Immature natural killer cell (primary cell): ENCODE measurements at regions not wholly inside any gene's neighbourhood (a gene's known extent, or its start where the extent isn't known, plus 50 kb on each side); places are given as distances from the start of the nearest gene placed in this dataset.
A peak's percentile ranks its signal among the peaks of the same experiment; 100 is the strongest.

Experiments used
- DNase-seq, 3 donors: peaks; one replicate each; pipeline ENCODE4 v3.0.0; 2022; ENCODE audit warnings: mixed read lengths in 1 of 3
- H3K27ac Mint-ChIP-seq, 6 donors: one replicate each; pipeline ENCODE4 v1.8.0; 2020; ENCODE audit warnings: mixed read lengths in 6 of 6, mild to moderate bottlenecking in 5 of 6, inconsistent platforms in 4 of 6, moderate library complexity in 3 of 6
- H3K27me3 Mint-ChIP-seq, 3 donors: one replicate each; pipeline ENCODE4 v1.8.0; 2020 to 2021; ENCODE audit warnings: low read depth in 3 of 3, mild to moderate bottlenecking in 3 of 3, mixed read lengths in 3 of 3, moderate library complexity in 3 of 3, inconsistent platforms in 1 of 3
- H3K36me3 Mint-ChIP-seq, 3 donors: one replicate each; pipeline ENCODE4 v1.8.0; 2020; ENCODE audit warnings: mixed read lengths in 3 of 3, inconsistent platforms in 2 of 3, mild to moderate bottlenecking in 2 of 3
- H3K4me1 Mint-ChIP-seq, 2 donors: one replicate each; pipeline ENCODE4 v1.8.0; 2020; ENCODE audit warnings: inconsistent platforms in 2 of 2, mild to moderate bottlenecking in 2 of 2, mixed read lengths in 2 of 2, moderate library complexity in 1 of 2
- H3K4me3 Mint-ChIP-seq, 5 donors: one replicate each; pipeline ENCODE4 v1.8.0; 2020; ENCODE audit warnings: mild to moderate bottlenecking in 5 of 5, mixed read lengths in 5 of 5, inconsistent platforms in 3 of 5, moderate library complexity in 3 of 5
- H3K9me3 Mint-ChIP-seq, 6 donors: one replicate each; pipeline ENCODE4 v1.8.0; 2020; ENCODE audit warnings: mild to moderate bottlenecking in 6 of 6, mixed read lengths in 6 of 6, inconsistent platforms in 4 of 6, moderate library complexity in 3 of 6

DNA sequence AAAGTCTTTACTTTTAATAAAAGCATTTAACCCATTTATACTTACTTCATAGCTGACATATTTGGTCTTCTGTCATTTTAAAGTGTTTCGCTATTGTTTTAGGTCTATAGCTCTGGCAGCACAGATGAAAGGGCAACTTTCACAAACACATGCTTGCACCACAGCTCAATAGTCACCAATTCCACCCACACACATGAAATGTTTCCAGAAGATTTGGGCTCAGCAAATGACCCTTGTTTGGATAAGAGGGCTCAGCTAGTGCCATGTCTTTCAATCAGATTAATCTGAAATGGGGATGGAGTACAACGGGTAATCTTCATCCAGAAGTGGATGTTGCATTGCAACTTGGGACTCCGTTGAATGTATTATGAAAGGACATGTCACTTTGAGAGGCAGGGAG is 176.0 kb downstream of the FGF18 start:
- Mint-ChIP-seq H3K4me3 (no peak overlapping the region), H3K27me3 (peaks cover 0 to 6% (median 1%) of the 10 kb centered on the region in 3 donors), H3K27ac (no peak overlapping the region), H3K36me3 (no peaks in the 10 kb centered on the region), H3K9me3 (peaks cover 0 to 1% (median 0%) of the 10 kb centered on the region in 6 donors), H3K4me1 (no peaks in the 10 kb centered on the region)
- no peak for DNase-seq

GRCh38 chr5:171595801-171596231 is 176.4 kb downstream of the FGF18 start:
- Mint-ChIP-seq H3K27me3 (peaks cover under 1 to 6% (median 5%) of the 10 kb centered on the region in 3 donors), H3K27ac (no peak overlapping the region), H3K9me3 (peaks cover 0 to 1% (median 0%) of the 10 kb centered on the region in 6 donors), H3K4me3 (no peak overlapping the region), H3K4me1 (peaks cover 0 to under 1% of the 10 kb centered on the region in 2 donors), H3K36me3 (no peaks in the 10 kb centered on the region)
- no peak for DNase-seq

DNA sequence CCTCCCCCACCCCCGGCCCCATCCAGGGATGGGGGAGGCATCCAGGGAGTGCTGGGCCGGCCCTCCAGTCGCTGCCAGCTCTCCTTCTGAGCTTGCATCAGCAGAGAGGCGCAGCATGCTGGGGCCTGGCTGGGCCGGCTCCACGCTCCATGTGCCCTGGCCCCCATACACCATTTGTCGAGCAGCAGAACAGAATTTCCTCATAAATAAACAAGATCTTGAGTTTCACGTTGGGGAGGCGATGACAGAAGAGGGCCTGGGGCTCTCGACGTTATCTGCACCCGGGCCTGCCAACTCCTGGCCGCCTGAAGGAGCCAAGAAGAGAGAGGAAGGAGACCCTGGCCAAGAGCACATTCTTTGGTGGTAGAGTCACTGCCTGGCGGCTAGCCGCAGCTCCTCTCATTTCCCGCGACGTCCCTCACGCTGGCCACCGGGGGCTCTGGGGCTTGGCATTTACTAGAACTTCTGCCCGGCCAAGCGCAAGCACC is 177.0 kb downstream of the FGF18 start:
- no peaks in the 10 kb centered on the region for H3K36me3 Mint-ChIP-seq
- no peak overlapping the region for H3K27ac Mint-ChIP-seq
- H3K4me1 Mint-ChIP-seq, result peaks cover 0 to 3% of the 10 kb centered on the region in 2 donors
- no peaks in the 10 kb centered on the region for H3K9me3 Mint-ChIP-seq
- DNase-seq, result no peak
- H3K4me3 Mint-ChIP-seq, result no peak overlapping the region
- H3K27me3 Mint-ChIP-seq, result peaks cover 2 to 6% (median 5%) of the 10 kb centered on the region in 3 donors

GRCh38 chr5:171597946-171598640 is 178.6 kb downstream of the FGF18 start:
- DNase-seq, result no peak
- Mint-ChIP-seq H3K9me3 (no peaks in the 10 kb centered on the region), H3K36me3 (no peaks in the 10 kb centered on the region), H3K27ac (no peak overlapping the region), H3K27me3 (peaks cover 2 to 6% (median 5%) of the 10 kb centered on the region in 3 donors), H3K4me1 (peaks cover 0 to 3% of the 10 kb centered on the region in 2 donors), H3K4me3 (no peak overlapping the region)

DNA sequence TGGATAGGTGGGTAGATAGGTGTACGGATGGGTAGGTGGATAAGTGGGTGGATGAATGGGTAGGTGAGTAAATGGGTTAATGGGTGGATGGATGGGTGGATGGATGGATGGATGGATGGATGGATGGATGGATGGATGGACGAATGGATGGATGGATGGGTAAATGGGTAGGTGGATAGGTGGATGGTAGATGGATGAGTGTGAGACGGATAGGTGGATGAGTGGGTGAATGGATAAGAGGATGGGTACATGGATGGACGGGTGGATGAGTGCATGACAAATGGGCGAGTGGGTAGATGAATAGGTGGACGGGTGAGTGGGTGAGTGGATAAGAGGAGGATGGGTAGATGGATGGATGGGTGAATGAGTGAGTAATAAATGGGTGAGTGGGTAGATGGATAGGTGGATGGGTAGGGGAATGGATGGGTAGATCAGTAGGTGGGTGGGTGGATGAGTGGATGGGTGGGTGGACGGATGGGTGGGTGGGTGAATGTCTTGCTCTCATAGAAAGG is 179.2 kb downstream of the FGF18 start:
- Mint-ChIP-seq H3K36me3 (peaks cover 0 to 2% (median 0%) of the 10 kb centered on the region in 3 donors), H3K4me1 (peaks cover 0 to 3% of the 10 kb centered on the region in 2 donors), H3K4me3 (peak overlapping the region in 1 of 5 donors; percentile 18), H3K27me3 (peaks cover 5 to 6% (median 5%) of the 10 kb centered on the region in 3 donors), H3K9me3 (no peaks in the 10 kb centered on the region), H3K27ac (no peak overlapping the region)
- DNase-seq, result no peak

- no peak overlapping the region for H3K4me3 Mint-ChIP-seq
- no peaks in the 10 kb centered on the region for H3K9me3 Mint-ChIP-seq
- peaks cover 0 to 3% of the 10 kb centered on the region in 2 donors for H3K4me1 Mint-ChIP-seq
- peaks cover 5 to 8% (median 6%) of the 10 kb centered on the region in 3 donors for H3K27me3 Mint-ChIP-seq
- no peak for DNase-seq
- peaks cover 0 to 3% (median 0%) of the 10 kb centered on the region in 3 donors for H3K36me3 Mint-ChIP-seq
- H3K27ac Mint-ChIP-seq, result no peak overlapping the region
Observed at GRCh38 chr5:171599411-171599810, 180.0 kb downstream of the FGF18 start.

DNA sequence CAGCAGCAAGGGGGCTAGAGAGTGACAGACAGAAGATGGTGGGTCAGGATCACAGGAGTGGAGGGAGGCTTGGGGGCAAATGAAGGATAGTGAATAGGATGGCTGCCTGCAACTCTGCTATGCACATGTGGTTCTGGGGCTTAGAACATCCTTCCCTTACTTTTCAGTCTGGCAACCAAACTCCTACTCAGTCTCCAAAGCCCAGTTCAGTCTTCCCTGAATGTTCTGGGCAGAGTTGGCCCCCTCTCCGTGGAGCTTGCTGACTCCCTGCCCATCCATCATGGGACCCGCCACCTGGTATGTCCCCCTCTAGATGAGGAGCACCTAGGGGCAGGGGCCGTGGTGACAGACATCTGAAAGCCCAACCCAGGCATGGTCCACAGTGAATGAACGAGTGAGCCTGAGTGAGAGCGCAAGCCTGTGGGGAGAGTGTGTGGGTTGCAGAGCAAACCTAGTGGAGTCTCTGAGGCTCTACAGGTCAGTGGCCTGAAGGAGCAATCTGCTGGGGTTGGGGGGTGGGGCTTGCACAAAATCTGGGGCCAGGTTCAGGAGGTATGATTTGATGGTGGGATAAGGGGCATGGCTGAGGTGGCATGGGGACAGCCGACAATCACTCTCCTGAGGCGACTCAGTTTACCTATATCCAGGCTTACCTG is 180.6 kb downstream of the FGF18 start:
- Mint-ChIP-seq H3K27me3 (peaks cover 5 to 10% (median 7%) of the 10 kb centered on the region in 3 donors), H3K9me3 (no peaks in the 10 kb centered on the region), H3K4me3 (no peak overlapping the region), H3K27ac (no peak overlapping the region), H3K36me3 (peaks cover 0 to 3% (median 0%) of the 10 kb centered on the region in 3 donors), H3K4me1 (peaks cover 0 to 3% of the 10 kb centered on the region in 2 donors)
- DNase-seq, result no peak

GRCh38 chr5:171600741-171601265 is 181.4 kb downstream of the FGF18 start:
- Mint-ChIP-seq H3K27ac (no peak overlapping the region), H3K4me3 (no peak overlapping the region), H3K4me1 (peaks cover 0 to 3% of the 10 kb centered on the region in 2 donors), H3K27me3 (peaks cover 5 to 10% (median 7%) of the 10 kb centered on the region in 3 donors), H3K9me3 (no peaks in the 10 kb centered on the region), H3K36me3 (peaks cover 0 to 3% (median 0%) of the 10 kb centered on the region in 3 donors)
- no peak for DNase-seq

DNA sequence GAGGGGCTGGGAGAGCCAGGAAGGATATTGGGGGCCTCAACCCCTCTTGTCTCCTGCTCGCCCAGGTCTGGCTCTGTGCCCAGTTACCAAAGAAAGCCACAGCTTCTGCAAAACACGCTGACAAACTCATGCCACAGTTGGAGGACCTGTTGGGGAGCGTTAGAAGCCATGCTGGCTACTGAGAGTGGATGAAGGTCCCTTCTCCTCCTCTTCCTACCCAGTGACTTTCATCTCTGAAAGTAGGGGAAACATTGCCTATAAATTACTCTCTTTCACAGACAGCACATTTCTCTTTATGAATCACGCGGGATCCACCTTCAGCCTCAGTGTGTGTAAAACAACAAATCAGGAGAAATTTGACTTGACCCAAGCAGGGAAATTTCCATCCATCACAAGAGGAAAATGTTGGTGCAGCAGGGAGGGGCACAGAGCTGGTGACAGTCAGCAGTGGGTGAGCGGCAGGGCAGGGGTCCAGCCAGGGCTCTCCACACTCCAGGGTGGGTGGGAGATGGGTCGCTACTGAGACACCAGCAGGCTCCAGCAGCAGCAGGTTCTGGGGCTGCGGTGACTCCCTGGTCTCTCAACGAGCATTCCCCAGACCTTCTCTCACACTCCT is 181.9 kb downstream of the FGF18 start:
- peaks cover 7 to 10% (median 7%) of the 10 kb centered on the region in 3 donors for H3K27me3 Mint-ChIP-seq
- peaks cover 0 to 3% (median 0%) of the 10 kb centered on the region in 3 donors for H3K36me3 Mint-ChIP-seq
- peaks cover 0 to 3% of the 10 kb centered on the region in 2 donors for H3K4me1 Mint-ChIP-seq
- DNase-seq, result no peak
- no peaks in the 10 kb centered on the region for H3K9me3 Mint-ChIP-seq
- no peak overlapping the region for H3K4me3 Mint-ChIP-seq
- H3K27ac Mint-ChIP-seq, result no peak overlapping the region

DNA sequence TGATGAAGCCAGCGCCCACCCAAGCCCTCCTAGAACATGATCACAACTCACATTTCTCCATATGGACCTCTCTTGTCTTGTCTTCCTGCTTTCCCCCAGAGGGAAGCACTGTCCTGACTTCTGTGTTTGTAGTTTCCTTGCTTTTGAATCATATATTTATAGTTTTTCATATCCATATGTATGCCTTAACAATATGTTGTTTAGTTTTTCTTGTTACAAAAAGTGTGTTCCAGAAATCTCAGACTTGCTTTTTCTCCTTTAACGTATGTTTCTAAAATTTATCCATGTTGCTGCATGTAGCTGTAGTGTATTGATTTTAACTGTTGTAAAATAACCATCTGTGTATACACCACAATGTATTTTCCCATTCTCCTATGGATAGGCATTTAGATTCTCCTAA is 182.0 kb upstream of the SMIM23 start:
- peaks cover 0 to 4% (median 0%) of the 10 kb centered on the region in 6 donors for H3K9me3 Mint-ChIP-seq
- DNase-seq, result no peak
- peaks cover 0 to 3% (median 0%) of the 10 kb centered on the region in 3 donors for H3K36me3 Mint-ChIP-seq
- H3K27ac Mint-ChIP-seq, result no peak overlapping the region
- no peak overlapping the region for H3K4me3 Mint-ChIP-seq
- H3K4me1 Mint-ChIP-seq, result peaks cover 0 to 3% of the 10 kb centered on the region in 2 donors
- H3K27me3 Mint-ChIP-seq, result peaks cover 5 to 17% (median 8%) of the 10 kb centered on the region in 3 donors

DNA sequence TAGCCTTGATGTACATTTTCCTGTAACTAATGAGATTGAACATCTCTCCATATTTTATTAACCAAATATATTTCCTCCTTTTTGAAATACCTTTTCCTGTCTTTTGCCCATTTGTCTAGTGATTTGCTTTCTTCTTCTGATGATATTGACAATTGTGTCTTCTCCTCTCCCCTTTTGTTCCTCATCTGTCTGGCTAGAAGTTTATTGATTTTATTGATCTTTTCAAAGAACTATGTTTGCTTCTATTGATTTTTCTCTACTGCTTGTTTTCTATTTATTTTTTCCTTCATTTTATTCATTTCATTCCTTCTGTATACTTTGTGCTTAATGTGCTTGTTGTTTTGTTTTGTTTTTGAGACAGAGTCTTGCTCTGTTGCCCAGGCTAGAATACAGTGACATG is 181.4 kb upstream of the SMIM23 start:
- Mint-ChIP-seq H3K27me3 (peaks cover 5 to 17% (median 8%) of the 10 kb centered on the region in 3 donors), H3K4me1 (peaks cover 0 to 3% of the 10 kb centered on the region in 2 donors), H3K4me3 (no peak overlapping the region), H3K9me3 (peaks cover 0 to 4% (median 0%) of the 10 kb centered on the region in 6 donors), H3K36me3 (peaks cover 0 to 3% (median 0%) of the 10 kb centered on the region in 3 donors), H3K27ac (no peak overlapping the region)
- no peak for DNase-seq

DNA sequence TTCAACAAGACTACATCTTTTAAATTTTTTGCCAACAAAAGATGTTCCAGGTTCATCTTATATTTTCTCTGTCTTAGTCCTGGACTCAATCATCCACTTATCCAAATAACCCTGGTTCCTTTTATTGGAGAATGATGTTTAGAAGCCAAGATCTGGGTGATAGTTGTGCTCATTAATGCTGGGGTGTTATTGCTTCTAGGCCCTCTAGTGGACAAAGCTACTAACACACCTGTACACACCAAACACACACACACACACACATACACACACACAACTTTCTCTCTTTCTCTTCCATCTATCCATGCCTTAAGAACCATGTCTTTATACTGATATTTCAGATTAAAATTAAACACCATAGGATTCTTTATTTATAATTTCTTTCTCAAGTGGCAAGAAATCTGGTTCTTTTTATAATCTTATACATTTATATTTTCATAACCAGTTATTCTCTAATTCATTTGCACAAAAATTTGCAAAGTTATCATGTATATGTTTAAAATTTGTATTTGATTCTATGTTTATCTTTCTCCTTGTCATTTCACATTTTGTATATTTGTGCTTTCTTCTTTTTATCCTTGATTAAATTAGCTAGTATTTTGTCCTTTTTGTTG is 179.1 kb upstream of the SMIM23 start:
- H3K27ac Mint-ChIP-seq, result no peak overlapping the region
- H3K9me3 Mint-ChIP-seq, result peaks cover 0 to 4% (median 0%) of the 10 kb centered on the region in 6 donors
- DNase-seq, result peak in 2 of 3 donors; percentile 3 to 7
- no peak overlapping the region for H3K4me3 Mint-ChIP-seq
- no peaks in the 10 kb centered on the region for H3K4me1 Mint-ChIP-seq
- peaks cover 2 to 20% (median 5%) of the 10 kb centered on the region in 3 donors for H3K27me3 Mint-ChIP-seq
- peaks cover 0 to 3% (median 0%) of the 10 kb centered on the region in 3 donors for H3K36me3 Mint-ChIP-seq

GRCh38 chr5:171607863-171608262 is 177.8 kb upstream of the SMIM23 start:
- H3K27me3 Mint-ChIP-seq, result peaks cover 2 to 23% (median 5%) of the 10 kb centered on the region in 3 donors

More at GRCh38 chr5:171607863-171608262, 177.8 kb upstream of the SMIM23 start:
- H3K4me3 Mint-ChIP-seq, result no peak overlapping the region
- DNase-seq, result no peak
- peaks cover 0 to 3% (median 0%) of the 10 kb centered on the region in 3 donors for H3K36me3 Mint-ChIP-seq
- H3K9me3 Mint-ChIP-seq, result peaks cover 0 to 4% (median 0%) of the 10 kb centered on the region in 6 donors
- H3K27ac Mint-ChIP-seq, result no peak overlapping the region
- no peaks in the 10 kb centered on the region for H3K4me1 Mint-ChIP-seq
